Mesenchymal stem cell (in vitro differentiated cells and primary cell): ENCODE measurements at regions not wholly inside any gene's neighbourhood (a gene's known extent, or its start where the extent isn't known, plus 50 kb on each side); places are given as distances from the start of the nearest gene placed in this dataset.

Experiments used
- DNase-seq: peaks from one replicate; pipeline ENCODE4 v3.0.0-alpha.2; 2013
- H2AFZ ChIP-seq: one replicate; pipeline ENCODE4 v1.6.1; 2013; ENCODE audit warnings: low read depth, mild to moderate bottlenecking, control low read depth, inconsistent platforms, low read length, moderate library complexity
- H2AK5ac ChIP-seq: 2 replicates; pipeline ENCODE4 v1.6.1; 2013; ENCODE audit warnings: low read length, moderate library complexity, mild to moderate bottlenecking, inconsistent platforms; ENCODE audit not compliant: severe bottlenecking
- H2BK120ac ChIP-seq: one replicate; pipeline ENCODE4 v1.6.1; 2013; ENCODE audit warnings: low read depth, mild to moderate bottlenecking, inconsistent platforms, low read length, moderate library complexity
- H2BK12ac ChIP-seq, 2 experiments: one replicate each; pipeline ENCODE4 v1.6.1; 2013; ENCODE audit warnings: inconsistent platforms in 2 of 2, low read length in 2 of 2, mild to moderate bottlenecking in 2 of 2, moderate library complexity in 2 of 2, control low read depth in 1 of 2
- H2BK15ac ChIP-seq: one replicate; pipeline ENCODE4 v1.6.1; 2013; ENCODE audit warnings: mild to moderate bottlenecking, low read depth, inconsistent platforms; ENCODE audit not compliant: poor library complexity, severe bottlenecking
- H2BK5ac ChIP-seq: 2 replicates; pipeline ENCODE4 v1.6.1; 2013; ENCODE audit warnings: low read depth, mild to moderate bottlenecking, low read length, control low read depth, inconsistent platforms; ENCODE audit not compliant: poor library complexity, severe bottlenecking
- H3K14ac ChIP-seq, 2 experiments: one replicate each; pipeline ENCODE4 v1.6.1; 2013; ENCODE audit warnings: inconsistent platforms in 2 of 2, low read length in 2 of 2, control low read depth in 1 of 2, mild to moderate bottlenecking in 1 of 2, moderate library complexity in 1 of 2
- H3K18ac ChIP-seq, 2 experiments: one replicate each; pipeline ENCODE4 v1.6.1; 2013; ENCODE audit warnings: inconsistent platforms in 2 of 2, low read length in 2 of 2, control low read depth in 1 of 2, low read depth in 1 of 2, mild to moderate bottlenecking in 1 of 2
- H3K23ac ChIP-seq, 2 experiments: one replicate each; pipeline ENCODE4 v1.6.1; 2013; ENCODE audit warnings: inconsistent platforms in 2 of 2, low read length in 2 of 2, mild to moderate bottlenecking in 2 of 2, moderate library complexity in 2 of 2, control low read depth in 1 of 2
- H3K27ac ChIP-seq: 2 replicates; pipeline ENCODE4 v1.5.1; 2013; ENCODE audit warnings: mild to moderate bottlenecking, moderate library complexity, low read length, control low read depth, inconsistent platforms; ENCODE audit not compliant: poor library complexity, severe bottlenecking
- H3K27me3 ChIP-seq, 2 experiments: 2 replicates each; pipeline versions ENCODE4 v1.6.1 to v1.7.0; 2013; ENCODE audit warnings: low read length in 2 of 2, mild to moderate bottlenecking in 2 of 2, moderate library complexity in 2 of 2, control low read depth in 1 of 2, inconsistent platforms in 1 of 2; ENCODE audit not compliant: control insufficient read depth in 1 of 2, insufficient read depth in 1 of 2
- H3K36me3 ChIP-seq, 2 experiments: 2 replicates each; pipeline versions ENCODE4 v1.6.1 to v1.7.0; 2013; ENCODE audit warnings: low read length in 2 of 2, control low read depth in 1 of 2, inconsistent platforms in 1 of 2, low read depth in 1 of 2, mild to moderate bottlenecking in 1 of 2; ENCODE audit not compliant: insufficient read depth in 2 of 2, control insufficient read depth in 1 of 2
- H3K4ac ChIP-seq, 2 experiments: one replicate each; pipeline ENCODE4 v1.6.1; 2013; ENCODE audit warnings: inconsistent platforms in 2 of 2, low read length in 2 of 2, mild to moderate bottlenecking in 2 of 2, moderate library complexity in 2 of 2, control low read depth in 1 of 2, low read depth in 1 of 2
- H3K4me1 ChIP-seq: 2 replicates; pipeline ENCODE4 v1.6.1; 2013; ENCODE audit warnings: low read depth, low read length, control low read depth; ENCODE audit not compliant: control insufficient read depth, insufficient read depth
- H3K4me2 ChIP-seq: 2 replicates; pipeline ENCODE4 v1.6.1; 2013; ENCODE audit warnings: low read length, mild to moderate bottlenecking, inconsistent platforms; ENCODE audit not compliant: poor library complexity, severe bottlenecking
- H3K4me3 ChIP-seq, 2 experiments: 2 replicates each; pipeline versions ENCODE4 v1.5.1 to v1.7.0; 2013; ENCODE audit warnings: low read length in 2 of 2, mild to moderate bottlenecking in 2 of 2, control low read depth in 1 of 2, low read depth in 1 of 2; ENCODE audit not compliant: insufficient read depth in 1 of 2
- H3K79me1 ChIP-seq: replicated peaks from 2 replicates; pipeline ENCODE4 v1.6.1; 2013; ENCODE audit warnings: mild to moderate bottlenecking, control low read depth, low read length, inconsistent platforms; ENCODE audit not compliant: poor library complexity, severe bottlenecking
- H3K9ac ChIP-seq: 2 replicates; pipeline ENCODE4 v1.7.0; 2013; ENCODE audit warnings: mild to moderate bottlenecking, low read length, moderate library complexity
- H3K9me3 ChIP-seq: 2 replicates; pipeline ENCODE4 v1.7.0; 2013; ENCODE audit warnings: mild to moderate bottlenecking, low read length; ENCODE audit not compliant: control insufficient read depth
- H4K8ac ChIP-seq: one replicate; pipeline ENCODE4 v1.6.1; 2013; ENCODE audit warnings: inconsistent platforms, mild to moderate bottlenecking, low read length, moderate library complexity
- H4K91ac ChIP-seq: one replicate; pipeline ENCODE4 v1.6.1; 2013; ENCODE audit warnings: mild to moderate bottlenecking, low read length, inconsistent platforms
- WGBS: methylation state at CpG from one replicate; pipeline ENCODE4 v1.1.7; 2013; ENCODE audit warnings: mixed read lengths; 5-methylcytosine and 5-hydroxymethylcytosine counted together

DNA sequence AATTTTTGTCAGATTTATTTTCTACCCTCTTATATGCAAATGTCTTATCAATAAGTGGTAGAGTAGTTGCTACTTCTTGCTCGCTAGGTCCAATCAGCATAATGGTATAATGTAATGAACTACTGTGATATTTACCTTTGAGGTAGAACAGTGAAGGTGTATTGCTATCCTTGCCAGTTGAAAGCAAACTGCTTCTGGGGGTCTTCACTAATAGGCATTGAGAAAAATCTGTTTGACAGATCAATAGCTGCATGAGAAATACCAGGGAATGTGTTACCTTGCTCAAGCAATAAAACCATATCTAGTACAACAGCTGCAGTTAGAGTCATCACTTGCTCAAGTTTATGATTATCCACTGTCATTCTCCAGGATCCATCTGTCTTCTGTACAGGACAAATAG is 50.1 kb upstream of the EFEMP1 start:
- Histone ChIP-seq H3K18ac (no peak overlapping the region), H2BK5ac (no peak overlapping the region), H2BK15ac (no peak overlapping the region), H2BK12ac (no peak overlapping the region), H3K9me3 (no peaks in the 10 kb centered on the region), H3K36me3 (no peaks in the 10 kb centered on the region), H3K4me2 (no peak overlapping the region), H3K4me3 (no peak overlapping the region), H3K23ac (no peak overlapping the region), H3K27me3 (peaks cover 0 to 5% of the 10 kb centered on the region in 2 experiments), H3K4me1 (no peaks in the 10 kb centered on the region), H3K27ac (no peak overlapping the region), H3K4ac (no peak overlapping the region), H3K9ac (no peak overlapping the region), H4K8ac (no peak overlapping the region), H4K91ac (no peak overlapping the region), H2BK120ac (no peak overlapping the region), H3K79me1 (no peaks in the 10 kb centered on the region), H2AK5ac (no peak overlapping the region), H3K14ac (no peak overlapping the region), H2AFZ (no peak overlapping the region)
- no peak for DNase-seq
- WGBS = 81% methylated on average over 1 of the region's 1 CpG

DNA sequence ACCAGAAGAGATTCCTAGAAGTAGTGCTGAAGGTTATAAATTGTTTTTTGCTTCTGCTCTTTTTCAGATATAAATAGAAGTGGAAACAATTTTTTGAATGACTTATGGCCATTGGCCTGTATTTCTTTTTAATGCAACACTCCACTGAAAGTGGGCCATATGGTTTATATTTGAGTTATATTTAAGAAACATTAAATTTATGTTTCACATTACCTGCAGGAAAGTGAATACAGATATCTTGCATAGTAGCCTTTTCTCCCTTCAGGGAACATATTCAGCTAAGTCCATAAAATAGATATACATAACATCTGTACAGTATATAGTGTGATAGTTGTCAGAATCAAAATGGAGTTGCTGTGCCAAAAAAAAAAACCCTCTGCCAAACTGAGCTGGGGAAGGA is 53.1 kb upstream of the EFEMP1 start:
- no peak for DNase-seq
- Histone ChIP-seq H3K9ac (no peak overlapping the region), H3K4me1 (no peaks in the 10 kb centered on the region)

DNA sequence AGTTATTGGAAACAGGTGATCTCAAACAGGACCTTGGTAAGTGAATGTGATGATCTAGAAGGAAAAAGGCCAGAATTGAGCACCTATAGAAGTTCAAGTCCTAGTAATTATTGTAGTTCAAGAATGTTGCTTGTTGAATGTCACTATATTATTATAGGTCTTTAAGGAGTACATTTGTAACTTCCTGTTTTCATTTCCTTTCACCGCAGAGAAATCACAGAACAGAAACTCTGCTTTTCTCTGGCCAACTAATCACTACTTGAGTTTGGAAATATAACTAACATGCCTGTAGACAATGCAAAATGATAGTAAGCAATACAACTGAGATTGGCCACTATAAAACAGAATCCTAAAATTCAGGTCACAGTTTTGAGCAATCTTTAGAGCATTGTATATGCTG is 61.8 kb upstream of the EFEMP1 start:
- Histone ChIP-seq H3K27ac (no peak overlapping the region), H3K79me1 (no peaks in the 10 kb centered on the region), H3K4ac (no peak overlapping the region), H4K91ac (no peak overlapping the region), H2AFZ (no peak overlapping the region), H3K9me3 (no peaks in the 10 kb centered on the region), H4K8ac (no peak overlapping the region), H3K9ac (no peak overlapping the region), H3K36me3 (no peaks in the 10 kb centered on the region), H3K4me2 (no peak overlapping the region), H2BK15ac (no peak overlapping the region), H3K4me1 (peaks cover 2% of the 10 kb centered on the region), H2BK120ac (no peak overlapping the region), H3K14ac (no peak overlapping the region), H2BK12ac (no peak overlapping the region), H3K27me3 (no peaks in the 10 kb centered on the region), H3K4me3 (no peak overlapping the region), H2BK5ac (no peak overlapping the region), H3K18ac (no peak overlapping the region), H2AK5ac (no peak overlapping the region), H3K23ac (no peak overlapping the region)
- WGBS = no CpG with 5 or more reads among the region's 1 CpG
- no peak for DNase-seq

More for the DNA sequence above, 53.1 kb upstream of the EFEMP1 start:
- Histone ChIP-seq H3K27me3 (no peaks in the 10 kb centered on the region), H3K36me3 (no peaks in the 10 kb centered on the region), H3K9me3 (no peaks in the 10 kb centered on the region), H2BK12ac (no peak overlapping the region), H3K27ac (no peak overlapping the region), H2AFZ (no peak overlapping the region), H3K14ac (no peak overlapping the region), H3K18ac (no peak overlapping the region), H3K4me3 (no peak overlapping the region), H4K91ac (no peak overlapping the region), H2BK15ac (no peak overlapping the region), H2BK5ac (no peak overlapping the region), H3K23ac (no peak overlapping the region), H2AK5ac (no peak overlapping the region), H2BK120ac (no peak overlapping the region), H3K79me1 (no peaks in the 10 kb centered on the region), H3K4me2 (no peak overlapping the region), H3K4ac (no peak overlapping the region), H4K8ac (no peak overlapping the region)

DNA sequence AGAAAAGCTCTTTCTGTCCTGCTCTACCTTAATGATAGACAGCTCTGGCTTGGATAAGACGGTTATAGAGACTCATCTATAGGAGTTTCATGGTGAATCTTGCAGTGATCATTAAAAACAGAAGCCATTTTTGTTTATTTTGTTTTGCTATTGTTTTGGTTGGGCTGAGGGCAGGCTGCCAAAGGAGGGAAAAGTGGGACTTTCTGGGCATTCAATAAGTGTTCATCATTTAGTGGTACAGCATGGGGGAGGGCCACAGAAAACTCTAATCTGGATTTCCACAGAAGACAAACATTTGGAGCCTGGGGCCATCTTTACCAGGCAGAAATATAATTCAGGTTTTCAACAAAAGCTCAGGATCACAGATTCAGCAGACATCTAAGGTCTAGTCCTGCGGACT is 62.4 kb upstream of the EFEMP1 start:
- Histone ChIP-seq H3K79me1 (no peaks in the 10 kb centered on the region), H4K8ac (peak overlapping the region; percentile 49), H3K27ac (no peak overlapping the region), H3K4me3 (no peak overlapping the region), H3K27me3 (no peaks in the 10 kb centered on the region), H3K14ac (no peak overlapping the region), H3K9me3 (no peaks in the 10 kb centered on the region), H2AFZ (no peak overlapping the region), H3K4ac (peak overlapping the region in 1 of 2 experiments; percentile 89), H3K36me3 (no peaks in the 10 kb centered on the region), H2AK5ac (no peak overlapping the region), H4K91ac (no peak overlapping the region), H2BK120ac (no peak overlapping the region), H2BK15ac (no peak overlapping the region), H3K4me2 (no peak overlapping the region), H2BK12ac (peak overlapping the region in 1 of 2 experiments; percentile 84), H3K4me1 (peaks cover 2% of the 10 kb centered on the region), H3K23ac (no peak overlapping the region), H2BK5ac (no peak overlapping the region), H3K18ac (peak overlapping the region; percentile 8 to 52), H3K9ac (no peak overlapping the region)
- 98% methylated on average over 2 of the region's 2 CpGs for WGBS
- DNase-seq = no peak
